H9 (cell line): ENCODE measurements at regions not wholly inside any gene's neighbourhood (a gene's known extent, or its start where the extent isn't known, plus 50 kb on each side); places are given as distances from the start of the nearest gene placed in this dataset.

ENCODE experiments used
- DNase-seq: peaks from one replicate; pipeline ENCODE4 v3.0.0-alpha.2; 2017
- H2AFZ ChIP-seq: one replicate; pipeline ENCODE4 v1.6.1; 2013; ENCODE audit warnings: mild to moderate bottlenecking, low read length, control low read depth, moderate library complexity
- H2AK5ac ChIP-seq: 2 replicates; pipeline ENCODE4 v1.6.1; 2013; ENCODE audit warnings: low read length, control low read depth, mixed read lengths; ENCODE audit not compliant: insufficient read length
- H2BK120ac ChIP-seq: one replicate; pipeline ENCODE4 v1.6.1; 2013; ENCODE audit warnings: low read depth, mild to moderate bottlenecking, low read length, control low read depth, inconsistent platforms; ENCODE audit not compliant: poor library complexity, severe bottlenecking
- H2BK12ac ChIP-seq: 2 replicates; pipeline ENCODE4 v1.6.1; 2013; ENCODE audit warnings: low read length, control low read depth, mixed read lengths, low read depth; ENCODE audit not compliant: insufficient read length
- H2BK15ac ChIP-seq: 2 replicates; pipeline ENCODE4 v1.6.1; 2013; ENCODE audit warnings: low read depth, low read length, control low read depth
- H2BK20ac ChIP-seq: one replicate; pipeline ENCODE4 v1.6.1; 2013; ENCODE audit warnings: low read depth, mild to moderate bottlenecking, low read length, control low read depth, inconsistent platforms; ENCODE audit not compliant: poor library complexity, severe bottlenecking
- H2BK5ac ChIP-seq: 2 replicates; pipeline ENCODE4 v1.6.1; 2013; ENCODE audit warnings: low read length, control low read depth, mixed read lengths; ENCODE audit not compliant: insufficient read length
- H3K14ac ChIP-seq: 2 replicates; pipeline ENCODE4 v1.6.1; 2013; ENCODE audit warnings: low read length, control low read depth; ENCODE audit not compliant: insufficient read depth
- H3K18ac ChIP-seq: 2 replicates; pipeline ENCODE4 v1.6.1; 2013; ENCODE audit warnings: low read depth, mild to moderate bottlenecking, mixed read lengths, low read length, control low read depth; ENCODE audit not compliant: insufficient read length
- H3K23ac ChIP-seq: 2 replicates; pipeline ENCODE4 v1.6.1; 2013; ENCODE audit warnings: low read length, control low read depth, mixed read lengths, low read depth; ENCODE audit not compliant: insufficient read length
- H3K23me2 ChIP-seq: 2 replicates; pipeline ENCODE4 v1.6.1; 2013; ENCODE audit warnings: low read depth, mild to moderate bottlenecking, mixed read lengths, low read length, control low read depth; ENCODE audit not compliant: insufficient read length, poor library complexity, severe bottlenecking
- H3K27ac ChIP-seq: 2 replicates; pipeline ENCODE4 v1.5.1; 2013; ENCODE audit warnings: low read length, control low read depth, mixed read lengths, low read depth; ENCODE audit not compliant: insufficient read length
- H3K27me3 ChIP-seq: 2 replicates; pipeline ENCODE4 v1.6.1; 2013; ENCODE audit warnings: low read length, control low read depth, inconsistent platforms; ENCODE audit not compliant: insufficient read depth
- H3K4ac ChIP-seq: 2 replicates; pipeline ENCODE4 v1.6.1; 2013; ENCODE audit warnings: low read depth, mild to moderate bottlenecking, control low read depth, inconsistent platforms, low read length, moderate library complexity
- H3K4me1 ChIP-seq: 2 replicates; pipeline ENCODE4 v1.6.1; 2013; ENCODE audit warnings: low read length, control low read depth, inconsistent platforms; ENCODE audit not compliant: insufficient read depth
- H3K4me2 ChIP-seq: 2 replicates; pipeline ENCODE4 v1.6.1; 2013; ENCODE audit warnings: low read length, control low read depth, mixed read lengths; ENCODE audit not compliant: insufficient read length, insufficient read depth
- H3K56ac ChIP-seq: 2 replicates; pipeline ENCODE4 v1.6.1; 2013; ENCODE audit warnings: low read depth, mild to moderate bottlenecking, mixed read lengths, low read length, control low read depth; ENCODE audit not compliant: insufficient read length
- H3K79me1 ChIP-seq: 2 replicates; pipeline ENCODE4 v1.6.1; 2013; ENCODE audit warnings: low read depth, mild to moderate bottlenecking, moderate library complexity, low read length, control low read depth, inconsistent platforms; ENCODE audit not compliant: insufficient read depth, poor library complexity, severe bottlenecking
- H3K79me2 ChIP-seq: 2 replicates; pipeline ENCODE4 v1.6.1; 2013; ENCODE audit warnings: low read length, control low read depth, inconsistent platforms; ENCODE audit not compliant: insufficient read depth
- H3K9ac ChIP-seq: 2 replicates; pipeline ENCODE4 v1.6.1; 2013; ENCODE audit warnings: low read length, control low read depth, mixed read lengths; ENCODE audit not compliant: insufficient read length; ENCODE audit errors: extremely low read depth
- H3K9me3 ChIP-seq: one replicate; pipeline ENCODE4 v1.6.1; 2013; ENCODE audit warnings: low read depth, low read length, inconsistent platforms; ENCODE audit not compliant: control insufficient read depth
- H3T11ph ChIP-seq: one replicate; pipeline ENCODE4 v1.6.1; 2013; ENCODE audit warnings: mild to moderate bottlenecking, low read length, control low read depth, inconsistent platforms
- H4K20me1 ChIP-seq: one replicate; pipeline ENCODE4 v1.6.1; 2013; ENCODE audit not compliant: control insufficient read depth, insufficient read length, insufficient read depth
- H4K5ac ChIP-seq: 2 replicates; pipeline ENCODE4 v1.6.1; 2013; ENCODE audit warnings: low read depth, mild to moderate bottlenecking, mixed read lengths, low read length, control low read depth; ENCODE audit not compliant: insufficient read length
- H4K8ac ChIP-seq: replicated peaks from 2 replicates; pipeline ENCODE4 v1.6.1; 2013; ENCODE audit warnings: low read length, control low read depth, mixed read lengths, low read depth; ENCODE audit not compliant: insufficient read length
- H4K91ac ChIP-seq: 2 replicates; pipeline ENCODE4 v1.6.1; 2013; ENCODE audit warnings: low read depth, mild to moderate bottlenecking, moderate library complexity, mixed read lengths, low read length, control low read depth; ENCODE audit not compliant: insufficient read length
- H3K27ac Mint-ChIP-seq, 3 experiments: 2 replicates in 2 of 3; 3 replicates in 1 of 3; pipeline ENCODE4 v1.8.0; 2020 to 2021; ENCODE audit warnings: mixed read lengths in 3 of 3, mild to moderate bottlenecking in 1 of 3, moderate library complexity in 1 of 3
- H3K27me3 Mint-ChIP-seq: 2 replicates; pipeline ENCODE4 v1.8.0; 2021; ENCODE audit warnings: low read depth, mild to moderate bottlenecking, moderate library complexity, mixed read lengths
- H3K36me3 Mint-ChIP-seq, 3 experiments: 2 replicates in 2 of 3; 3 replicates in 1 of 3; pipeline ENCODE4 v1.8.0; 2020 to 2021; ENCODE audit warnings: low read depth in 3 of 3, mixed read lengths in 3 of 3; ENCODE audit not compliant: insufficient read depth in 1 of 3
- H3K4me1 Mint-ChIP-seq, 2 experiments: 2 replicates each; pipeline ENCODE4 v1.8.0; 2020; ENCODE audit warnings: mixed read lengths in 2 of 2
- H3K4me3 Mint-ChIP-seq, 2 experiments: 2 replicates in 1 of 2; 3 replicates in 1 of 2; pipeline ENCODE4 v1.8.0; 2020 to 2021; ENCODE audit warnings: mild to moderate bottlenecking in 2 of 2, mixed read lengths in 2 of 2, moderate library complexity in 1 of 2
- H3K9me3 Mint-ChIP-seq, 2 experiments: 2 replicates in 1 of 2; 3 replicates in 1 of 2; pipeline ENCODE4 v1.8.0; 2020; ENCODE audit warnings: mild to moderate bottlenecking in 2 of 2, mixed read lengths in 2 of 2, moderate library complexity in 1 of 2
- CTCF ChIP-seq: fragments of 200-600 bp; sonication (generic); conservative IDR thresholded peaks from 3 replicates; pipeline ENCODE4 v1.8.0; 2021; ENCODE audit warnings: antibody characterized with exemption, mild to moderate bottlenecking
- WGBS: extraction: QIAGEN DNeasy Blood & Tissue Kit; methylation state at CpG from one replicate; pipeline ENCODE4 v1.1.7; 2013; ENCODE audit warnings: missing lambda C conversion rate, low lambda C conversion rate, mixed read lengths; ENCODE audit not compliant: insufficient read length; ENCODE audit errors: extremely low coverage; 5-methylcytosine and 5-hydroxymethylcytosine counted together

DNA sequence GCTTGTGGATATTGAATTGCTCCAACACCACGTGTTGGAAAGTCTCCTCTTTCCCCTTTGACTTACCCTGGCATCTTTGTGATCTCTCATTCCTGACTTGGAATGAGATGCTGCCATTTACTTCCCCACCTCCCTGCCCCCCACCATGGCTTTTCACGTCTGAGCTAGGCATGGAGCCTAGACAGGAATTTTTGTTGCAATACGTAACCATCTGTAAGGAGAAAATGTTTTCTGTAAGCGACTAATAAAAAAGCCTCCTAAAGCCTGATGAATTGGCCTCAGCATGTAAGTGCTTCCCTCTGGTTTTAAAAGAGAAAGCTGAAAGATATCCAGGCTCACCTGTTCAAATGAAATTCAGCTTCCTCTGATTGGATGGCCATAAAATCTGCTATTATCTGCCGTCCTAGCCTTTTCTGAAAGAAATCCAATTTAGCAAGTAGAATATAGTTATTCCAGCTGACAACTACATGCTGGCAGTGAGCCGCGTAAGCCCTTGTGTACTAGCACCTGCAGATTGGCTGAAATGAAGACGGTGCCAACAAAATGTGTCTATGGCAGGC, 200.1 kb downstream of the NSG2 start:
- Histone ChIP-seq H3K27ac (no peak overlapping the region), H3K79me1 (no peaks in the 10 kb centered on the region), H3K18ac (no peak overlapping the region), H4K91ac (no peak overlapping the region), H2BK20ac (no peak overlapping the region), H3K9ac (no peak overlapping the region), H3K79me2 (no peaks in the 10 kb centered on the region), H3K56ac (no peak overlapping the region), H3T11ph (no peak overlapping the region), H3K4me1 (no peaks in the 10 kb centered on the region), H2BK15ac (no peak overlapping the region), H3K4ac (no peak overlapping the region), H2BK120ac (no peak overlapping the region), H3K4me2 (no peak overlapping the region), H3K27me3 (no peaks in the 10 kb centered on the region), H2AFZ (no peak overlapping the region), H2AK5ac (no peak overlapping the region), H4K5ac (no peak overlapping the region), H4K20me1 (no peaks in the 10 kb centered on the region), H2BK5ac (no peak overlapping the region), H3K14ac (no peak overlapping the region), H2BK12ac (no peak overlapping the region), H3K23me2 (no peaks in the 10 kb centered on the region), H3K23ac (no peak overlapping the region), H4K8ac (no peak overlapping the region), H3K9me3 (no peaks in the 10 kb centered on the region)
- H3K27ac Mint-ChIP-seq: no peak overlapping the region
- H3K36me3 Mint-ChIP-seq: peaks cover 0 to 5% (median 0%) of the 10 kb centered on the region in 3 experiments; a peak in 2 of 7 replicates
- no CpG with 5 or more reads among the region's 8 CpGs for WGBS
- peaks cover 4 to 11% of the 10 kb centered on the region in 2 experiments; a peak in 3 of 5 replicates for H3K9me3 Mint-ChIP-seq
- peaks cover 33% of the 10 kb centered on the region for H3K27me3 Mint-ChIP-seq
- H3K4me3 Mint-ChIP-seq: no peak overlapping the region
- no peak for TF ChIP-seq CTCF
- peaks cover 17 to 21% of the 10 kb centered on the region in 2 experiments for H3K4me1 Mint-ChIP-seq
- no peak for DNase-seq
